GM12872 (cell line): ENCODE measurements at regions not wholly inside any gene's neighbourhood (a gene's known extent, or its start where the extent isn't known, plus 50 kb on each side); places are given as distances from the start of the nearest gene placed in this dataset.

Source experiments
- CTCF ChIP-seq: IDR thresholded peaks from 3 replicates; pipeline ENCODE4 v1.5.1; 2011; ENCODE audit warnings: low read depth, mild to moderate bottlenecking, low read length, moderate library complexity; ENCODE audit not compliant: insufficient read depth

- no peak for TF ChIP-seq CTCF
Measured at GRCh38 chr18:1296237-1296636, 391.6 kb downstream of the ADCYAP1 start.

DNA sequence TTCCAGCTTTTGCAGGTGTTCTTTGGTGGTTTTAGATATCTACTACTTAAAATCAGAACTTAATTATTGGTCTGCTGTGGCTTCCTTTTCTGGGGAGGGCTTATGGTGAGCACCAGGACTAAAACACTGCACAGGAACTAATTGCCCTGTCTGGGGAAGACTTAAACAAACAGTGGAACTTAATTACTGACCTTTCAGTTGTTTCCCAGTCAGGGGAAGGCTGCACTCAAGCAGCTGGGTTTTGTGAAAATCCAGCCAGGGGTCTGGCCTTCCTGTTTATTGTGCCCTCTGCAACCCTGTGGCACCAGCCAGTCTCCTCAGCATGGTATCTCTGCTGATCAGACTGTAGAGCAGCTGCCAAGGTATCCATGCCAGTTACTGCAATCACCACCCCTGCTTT lies 398.2 kb downstream of the ADCYAP1 start:
- TF ChIP-seq CTCF = no peak

DNA sequence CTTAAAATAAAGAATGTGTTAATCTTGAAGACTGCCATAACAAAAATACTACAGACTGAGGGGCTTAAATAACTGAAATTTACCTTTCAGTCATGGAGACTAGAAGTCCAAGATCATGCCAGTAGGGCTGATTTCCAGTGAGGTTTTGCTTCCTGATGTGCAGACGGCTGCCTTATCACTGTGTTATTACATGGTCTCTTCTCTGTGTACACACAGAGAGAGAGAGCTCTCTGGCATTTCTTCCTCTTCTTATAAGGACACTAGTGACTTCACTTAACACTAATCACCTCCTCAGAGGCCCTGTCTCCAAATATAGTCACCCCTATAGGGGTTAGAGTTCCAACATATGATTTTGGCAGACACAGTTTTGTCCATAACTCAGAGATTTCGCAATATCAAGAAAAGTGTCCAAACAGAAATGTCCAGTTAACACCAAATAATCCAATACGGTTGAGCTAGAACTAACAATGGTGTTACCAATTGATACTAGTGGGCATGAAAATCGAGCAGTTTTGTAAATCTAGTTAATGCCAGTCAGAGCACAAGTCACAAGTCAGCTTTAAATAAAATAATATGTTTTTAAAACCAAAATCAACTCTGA lies 399.8 kb downstream of the ADCYAP1 start:
- no peak for TF ChIP-seq CTCF

DNA sequence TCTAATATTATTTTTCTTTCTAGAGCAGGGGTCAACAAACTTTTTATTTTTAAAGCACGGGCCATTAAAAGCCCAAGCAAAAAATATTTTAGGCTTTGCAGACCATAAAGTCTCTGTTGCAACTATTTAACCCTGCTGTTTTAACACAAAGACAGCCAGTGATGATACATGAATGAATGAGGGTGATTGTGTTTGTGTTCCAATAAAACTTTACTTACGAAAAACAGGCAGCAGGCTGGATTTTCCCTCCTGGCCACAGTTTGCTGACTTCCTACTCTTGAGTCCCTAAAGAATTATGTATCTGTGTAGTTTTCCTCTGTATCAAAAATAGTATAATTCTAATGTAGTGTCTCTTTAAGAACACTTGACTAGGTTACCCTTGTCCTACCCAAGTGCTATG lies 402.0 kb downstream of the ADCYAP1 start:
- no peak for TF ChIP-seq CTCF

- no peak for TF ChIP-seq CTCF
Measured at GRCh38 chr18:1308686-1309085, 404.0 kb downstream of the ADCYAP1 start.

GRCh38 chr18:1311376-1311775 lies 406.7 kb downstream of the ADCYAP1 start:
- TF ChIP-seq CTCF = no peak

GRCh38 chr18:1350931-1351450 lies 446.3 kb downstream of the ADCYAP1 start:
- TF ChIP-seq CTCF = no peak
